B cell (primary cell): ENCODE measurements at regions not wholly inside any gene's neighbourhood (a gene's known extent, or its start where the extent isn't known, plus 50 kb on each side); places are given as distances from the start of the nearest gene placed in this dataset.

Experiments
- CTCF ChIP-seq: fragments of 200-600 bp; IDR thresholded peaks from one replicate; pipeline ENCODE4 v1.8.0; 2022; ENCODE audit warnings: antibody characterized with exemption, mild to moderate bottlenecking
- EZH2 ChIP-seq: IDR thresholded peaks from 2 replicates; pipeline ENCODE4 v1.6.1; 2012; ENCODE audit warnings: borderline replicate concordance, low read depth, mild to moderate bottlenecking, moderate library complexity, low read length; ENCODE audit not compliant: insufficient read depth, poor library complexity, severe bottlenecking

- TF ChIP-seq CTCF, result no peak
- no peak for TF ChIP-seq EZH2
These were observed 67.3 kb upstream of the SIRPG start for GRCh38 chr20:1724901-1725300.
